Neural progenitor cell (in vitro differentiated cells): ENCODE measurements at regions not wholly inside any gene's neighbourhood (a gene's known extent, or its start where the extent isn't known, plus 50 kb on each side); places are given as distances from the start of the nearest gene placed in this dataset.
A peak's percentile ranks its signal among the peaks of the same experiment; 100 is the strongest.

Experiments used
- DNase-seq: peaks from one replicate; pipeline ENCODE4 v3.0.0-alpha.2; 2016; ENCODE audit warnings: low spot score
- H2AFZ ChIP-seq: fragments of 200-600 bp; sonication (generic); replicated peaks from 2 replicates; pipeline ENCODE4 v1.6.1; 2016; ENCODE audit warnings: antibody characterized with exemption
- H3F3A ChIP-seq: fragments of 200-600 bp; sonication (generic); 2 replicates; pipeline ENCODE4 v1.6.1; 2016; ENCODE audit warnings: antibody characterized with exemption, low read depth
- H3K27ac ChIP-seq: fragments of 200-600 bp; sonication (generic); 2 replicates; pipeline ENCODE4 v1.5.1; 2016; ENCODE audit warnings: mild to moderate bottlenecking
- H3K27me3 ChIP-seq: fragments of 200-600 bp; sonication (generic); 2 replicates; pipeline ENCODE4 v1.6.1; 2016; ENCODE audit warnings: mild to moderate bottlenecking, moderate library complexity
- H3K36me3 ChIP-seq: fragments of 200-600 bp; sonication (generic); 2 replicates; pipeline ENCODE4 v1.5.1; 2016
- H3K4me1 ChIP-seq: fragments of 200-600 bp; sonication (generic); 2 replicates; pipeline ENCODE4 v1.6.1; 2016; ENCODE audit warnings: mixed run types
- H3K4me2 ChIP-seq: fragments of 200-600 bp; sonication (generic); 2 replicates; pipeline ENCODE4 v1.6.1; 2016
- H3K4me3 ChIP-seq: fragments of 200-600 bp; sonication (generic); 2 replicates; pipeline ENCODE4 v1.5.1; 2016
- H3K79me2 ChIP-seq: fragments of 200-600 bp; sonication (generic); 2 replicates; pipeline ENCODE4 v1.6.1; 2016; ENCODE audit warnings: low read depth
- H3K9ac ChIP-seq: fragments of 200-600 bp; sonication (generic); 2 replicates; pipeline ENCODE4 v1.6.1; 2016
- H3K9me3 ChIP-seq: fragments of 200-600 bp; sonication (generic); 2 replicates; pipeline ENCODE4 v1.5.1; 2016; ENCODE audit warnings: low read depth
- H4K20me1 ChIP-seq: fragments of 200-600 bp; sonication (generic); 2 replicates; pipeline ENCODE4 v1.6.1; 2016; ENCODE audit warnings: low read depth
- H3K27ac Mint-ChIP-seq: 3 replicates; pipeline ENCODE4 v1.8.0; 2021; ENCODE audit warnings: mixed read lengths
- H3K27me3 Mint-ChIP-seq: 2 replicates; pipeline ENCODE4 v1.8.0; 2022; ENCODE audit warnings: low read depth, mild to moderate bottlenecking, inconsistent platforms, moderate library complexity, mixed read lengths; ENCODE audit not compliant: insufficient read depth
- H3K36me3 Mint-ChIP-seq: 3 replicates; pipeline ENCODE4 v1.8.0; 2021; ENCODE audit warnings: mixed read lengths
- H3K4me1 Mint-ChIP-seq: 3 replicates; pipeline ENCODE4 v1.8.0; 2021; ENCODE audit warnings: mixed read lengths
- H3K4me3 Mint-ChIP-seq: 3 replicates; pipeline ENCODE4 v1.8.0; 2021; ENCODE audit warnings: mild to moderate bottlenecking, moderate library complexity, mixed read lengths
- H3K9me3 Mint-ChIP-seq: 3 replicates; pipeline ENCODE4 v1.8.0; 2020; ENCODE audit warnings: mixed read lengths
- CTCF ChIP-seq: fragments of 200-600 bp; sonication (generic); IDR thresholded peaks from 2 replicates; pipeline ENCODE4 v1.5.1; 2017; ENCODE audit warnings: antibody characterized with exemption, mild to moderate bottlenecking
- EZH2 ChIP-seq: fragments of 200-600 bp; sonication (generic); IDR thresholded peaks from 2 replicates; pipeline ENCODE4 v1.6.1; 2017; ENCODE audit warnings: antibody characterized with exemption, mild to moderate bottlenecking, moderate library complexity
- EZH2phosphoT487 ChIP-seq: fragments of 200-600 bp; sonication (generic); IDR thresholded peaks from 2 replicates; pipeline ENCODE4 v1.6.1; 2017; ENCODE audit warnings: antibody characterized with exemption

DNA sequence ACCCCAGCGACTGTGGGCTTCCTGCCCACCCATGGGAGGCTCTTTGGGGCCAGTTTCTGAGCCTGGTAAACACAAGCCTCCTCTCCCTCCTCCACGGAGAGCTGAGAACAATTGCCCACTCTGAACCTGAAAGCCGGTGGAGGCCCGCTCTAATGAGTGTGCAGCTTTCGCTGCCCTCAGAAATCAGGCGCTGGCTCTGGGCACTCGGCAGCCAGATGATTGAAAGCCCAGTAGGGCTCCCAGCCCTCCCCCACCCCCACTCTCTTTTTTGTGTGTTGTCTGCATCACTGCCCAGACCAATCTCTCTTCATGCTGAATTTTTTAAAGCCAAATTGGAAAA is 438.9 kb downstream of the RPS24 start:
- H3K9me3 Mint-ChIP-seq = peaks cover 3% of the 10 kb centered on the region
- DNase-seq = peak; percentile 68
- H3K4me3 ChIP-seq = no peak overlapping the region
- H3K27me3 Mint-ChIP-seq = peaks cover 18% of the 10 kb centered on the region
- peaks cover 70% of the 10 kb centered on the region for H3K4me1 Mint-ChIP-seq
- H3K27ac ChIP-seq = peak overlapping the region; percentile 63
- no peaks in the 10 kb centered on the region for H3K36me3 ChIP-seq
- H3K27me3 ChIP-seq = no peaks in the 10 kb centered on the region
- TF ChIP-seq EZH2phosphoT487 = no peak
- TF ChIP-seq EZH2 = no peak
- TF ChIP-seq CTCF = no peak
- H3K27ac Mint-ChIP-seq = peak overlapping the region; percentile 88
- H3K4me3 Mint-ChIP-seq = peak overlapping the region; percentile 71
- H3K4me1 ChIP-seq = peaks cover 23% of the 10 kb centered on the region
- H3F3A ChIP-seq = peaks cover 15% of the 10 kb centered on the region
- no peak overlapping the region for H2AFZ ChIP-seq
- H3K79me2 ChIP-seq = no peaks in the 10 kb centered on the region
- peak overlapping the region; percentile 25 for H3K4me2 ChIP-seq
- no peaks in the 10 kb centered on the region for H4K20me1 ChIP-seq
- no peak overlapping the region for H3K9ac ChIP-seq
- H3K9me3 ChIP-seq = no peaks in the 10 kb centered on the region
- H3K36me3 Mint-ChIP-seq = peaks cover 2% of the 10 kb centered on the region

- Histone ChIP-seq H4K20me1 (no peaks in the 10 kb centered on the region), H2AFZ (no peak overlapping the region), H3K4me3 (no peak overlapping the region), H3K9ac (no peak overlapping the region), H3K4me1 (peaks cover 22% of the 10 kb centered on the region), H3K36me3 (no peaks in the 10 kb centered on the region), H3K27ac (no peak overlapping the region), H3K9me3 (no peaks in the 10 kb centered on the region), H3F3A (peaks cover 15% of the 10 kb centered on the region), H3K4me2 (peak overlapping the region; percentile 48), H3K27me3 (no peaks in the 10 kb centered on the region), H3K79me2 (no peaks in the 10 kb centered on the region)
- Mint-ChIP-seq H3K27me3 (peaks cover 16% of the 10 kb centered on the region), H3K36me3 (peaks cover 2% of the 10 kb centered on the region), H3K4me3 (peak overlapping the region; percentile 17), H3K9me3 (peaks cover 3% of the 10 kb centered on the region), H3K4me1 (peaks cover 68% of the 10 kb centered on the region), H3K27ac (peak overlapping the region; percentile 92)
- peak; percentile 62 for DNase-seq
- TF ChIP-seq CTCF (no peak), EZH2 (no peak), EZH2phosphoT487 (no peak)
Observed at GRCh38 chr10:78473006-78473405, 439.3 kb downstream of the RPS24 start.

DNA sequence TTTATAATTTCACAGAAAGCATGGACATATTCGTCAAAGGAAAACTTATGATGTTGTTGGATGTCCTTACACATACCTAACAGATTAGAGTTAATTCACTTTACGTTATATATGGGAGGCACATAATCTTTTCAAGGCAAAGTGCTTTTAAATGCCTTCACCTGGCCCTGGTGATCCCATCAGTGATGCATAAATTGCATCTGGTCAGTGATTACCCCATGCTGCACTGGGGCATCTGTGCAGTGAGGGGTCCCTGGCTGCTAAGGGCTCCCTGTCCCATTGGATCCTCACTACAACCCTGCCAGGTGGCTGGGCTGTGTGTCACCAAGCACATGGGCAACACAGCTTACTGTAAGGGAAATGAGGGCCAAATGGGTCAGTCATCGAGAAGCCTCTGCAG is 441.1 kb downstream of the RPS24 start:
- Histone ChIP-seq H3K4me2 (no peak overlapping the region), H3K4me1 (peaks cover 22% of the 10 kb centered on the region), H3K36me3 (no peaks in the 10 kb centered on the region), H3F3A (peaks cover 15% of the 10 kb centered on the region), H3K79me2 (no peaks in the 10 kb centered on the region), H3K9me3 (no peaks in the 10 kb centered on the region), H3K27ac (no peak overlapping the region), H3K27me3 (no peaks in the 10 kb centered on the region), H3K9ac (no peak overlapping the region), H3K4me3 (no peak overlapping the region), H2AFZ (no peak overlapping the region), H4K20me1 (no peaks in the 10 kb centered on the region)
- Mint-ChIP-seq H3K4me1 (peaks cover 67% of the 10 kb centered on the region), H3K27ac (peak overlapping the region; percentile 69), H3K36me3 (peaks cover 2% of the 10 kb centered on the region), H3K9me3 (peaks cover 2% of the 10 kb centered on the region), H3K4me3 (no peak overlapping the region), H3K27me3 (peaks cover 16% of the 10 kb centered on the region)
- no peak for DNase-seq
- TF ChIP-seq CTCF (no peak), EZH2phosphoT487 (no peak), EZH2 (no peak)

DNA sequence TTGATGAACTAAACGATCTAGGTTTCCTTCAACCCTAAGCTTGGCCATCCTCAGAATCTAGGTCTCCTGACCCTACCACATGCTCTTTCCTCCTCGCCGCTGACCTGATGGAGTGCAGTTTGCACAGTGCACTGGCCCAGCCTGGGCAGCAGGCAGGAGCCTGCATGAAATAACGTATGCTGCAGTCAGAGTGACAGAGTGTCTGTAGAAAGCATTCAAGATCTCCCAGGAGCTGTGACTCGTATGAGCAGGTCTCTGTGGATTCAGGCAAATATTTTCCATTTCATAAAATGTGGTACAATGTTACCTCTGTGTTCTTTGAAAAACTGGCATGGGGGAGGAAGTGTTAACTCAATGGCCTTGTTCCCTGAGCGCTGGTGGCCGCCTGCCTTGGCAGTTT is 441.8 kb downstream of the RPS24 start:
- no peak for DNase-seq
- Mint-ChIP-seq H3K27ac (peak overlapping the region; percentile 51), H3K36me3 (peaks cover 2% of the 10 kb centered on the region), H3K4me3 (peak overlapping the region; percentile 44), H3K4me1 (peaks cover 62% of the 10 kb centered on the region), H3K27me3 (peaks cover 16% of the 10 kb centered on the region), H3K9me3 (no peaks in the 10 kb centered on the region)
- no peaks in the 10 kb centered on the region for H3K27me3 ChIP-seq
- H4K20me1 ChIP-seq = no peaks in the 10 kb centered on the region
- H3K9ac ChIP-seq = no peak overlapping the region
- no peaks in the 10 kb centered on the region for H3K79me2 ChIP-seq
- H3K27ac ChIP-seq = no peak overlapping the region
- H3K4me3 ChIP-seq = no peak overlapping the region
- no peak overlapping the region for H3K4me2 ChIP-seq
- peaks cover 15% of the 10 kb centered on the region for H3F3A ChIP-seq
- no peak overlapping the region for H2AFZ ChIP-seq
- no peaks in the 10 kb centered on the region for H3K36me3 ChIP-seq
- no peaks in the 10 kb centered on the region for H3K9me3 ChIP-seq
- peaks cover 22% of the 10 kb centered on the region for H3K4me1 ChIP-seq
- no peak for TF ChIP-seq CTCF
- no peak for TF ChIP-seq EZH2
- TF ChIP-seq EZH2phosphoT487 = no peak
